HUES64 (cell line): ENCODE measurements at regions not wholly inside any gene's neighbourhood (a gene's known extent, or its start where the extent isn't known, plus 50 kb on each side); places are given as distances from the start of the nearest gene placed in this dataset.

Experiments used
- H3K27ac ChIP-seq: 2 replicates; pipeline ENCODE4 v1.7.0; 2013; ENCODE audit warnings: low read depth, low read length, inconsistent platforms
- H3K27me3 ChIP-seq: 2 replicates; pipeline ENCODE4 v1.6.1; 2013; ENCODE audit warnings: mild to moderate bottlenecking, low read length; ENCODE audit not compliant: insufficient read depth
- H3K36me3 ChIP-seq: 2 replicates; pipeline ENCODE4 v1.6.1; 2013; ENCODE audit warnings: mild to moderate bottlenecking, low read length; ENCODE audit not compliant: insufficient read depth
- H3K4me1 ChIP-seq: 2 replicates; pipeline ENCODE4 v1.6.1; 2013; ENCODE audit warnings: mild to moderate bottlenecking, low read length, moderate library complexity; ENCODE audit not compliant: insufficient read depth
- H3K4me3 ChIP-seq: 2 replicates; pipeline ENCODE4 v1.5.1; 2013; ENCODE audit warnings: mild to moderate bottlenecking, low read length, moderate library complexity
- H3K9ac ChIP-seq: 2 replicates; pipeline ENCODE4 v1.6.1; 2013; ENCODE audit warnings: mild to moderate bottlenecking, low read depth, low read length
- H3K9me3 ChIP-seq: 2 replicates; pipeline ENCODE4 v1.6.1; 2013; ENCODE audit warnings: low read depth, low read length; ENCODE audit not compliant: insufficient read depth
- WGBS: fragments of 150-250, 120-280 bp; methylation state at CpG from one replicate; pipeline ENCODE4 v1.1.7; 2013; ENCODE audit warnings: missing lambda C conversion rate; 5-methylcytosine and 5-hydroxymethylcytosine counted together

GRCh38 chr10:107424628-107425027, 260.1 kb upstream of the SORCS1 start:
- H3K4me1 ChIP-seq, result no peaks in the 10 kb centered on the region
- no peak overlapping the region for H3K27ac ChIP-seq
- H3K9ac ChIP-seq, result no peak overlapping the region
- no peaks in the 10 kb centered on the region for H3K36me3 ChIP-seq
- WGBS, result 95% methylated on average over 5 of the region's 5 CpGs
- no peak overlapping the region for H3K4me3 ChIP-seq
- no peaks in the 10 kb centered on the region for H3K9me3 ChIP-seq
- H3K27me3 ChIP-seq, result no peaks in the 10 kb centered on the region

- H3K9ac ChIP-seq, result no peak overlapping the region
- no peak overlapping the region for H3K4me3 ChIP-seq
- no peaks in the 10 kb centered on the region for H3K4me1 ChIP-seq
- no peaks in the 10 kb centered on the region for H3K9me3 ChIP-seq
- no peaks in the 10 kb centered on the region for H3K27me3 ChIP-seq
- no peak overlapping the region for H3K27ac ChIP-seq
- no peaks in the 10 kb centered on the region for H3K36me3 ChIP-seq
- 90% methylated on average over 3 of the region's 3 CpGs for WGBS
Measured at GRCh38 chr10:107423903-107424302, 259.4 kb upstream of the SORCS1 start.

DNA sequence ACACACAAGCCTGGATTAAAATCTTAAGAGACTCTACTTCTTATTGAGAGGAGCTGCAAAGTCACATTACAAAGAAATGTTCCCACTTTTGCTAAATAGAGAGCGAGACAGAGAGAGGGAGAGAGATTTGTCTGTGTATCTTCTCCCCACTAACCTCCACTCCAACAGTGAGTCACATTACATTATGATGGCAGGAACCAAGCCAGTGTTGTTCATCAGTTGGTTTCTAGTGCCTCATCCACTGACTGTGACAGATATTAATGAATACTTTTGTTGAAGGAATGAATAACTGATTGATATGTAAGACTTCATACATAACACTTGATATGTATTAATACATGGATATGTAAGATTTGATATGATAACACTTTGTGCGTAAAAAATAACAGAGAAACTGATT, 258.2 kb upstream of the SORCS1 start:
- H3K27me3 ChIP-seq, result no peaks in the 10 kb centered on the region

GRCh38 chr10:107420196-107420595, 255.7 kb upstream of the SORCS1 start:
- Histone ChIP-seq H3K4me3 (no peak overlapping the region), H3K36me3 (no peaks in the 10 kb centered on the region), H3K27me3 (no peaks in the 10 kb centered on the region), H3K9me3 (no peaks in the 10 kb centered on the region), H3K27ac (no peak overlapping the region), H3K9ac (no peak overlapping the region), H3K4me1 (no peaks in the 10 kb centered on the region)
- 98% methylated on average over 3 of the region's 3 CpGs for WGBS

More for the DNA sequence above, 258.2 kb upstream of the SORCS1 start:
- no peaks in the 10 kb centered on the region for H3K9me3 ChIP-seq
- H3K36me3 ChIP-seq, result no peaks in the 10 kb centered on the region
- 100% methylated on average over 1 of the region's 2 CpGs for WGBS
- no peak overlapping the region for H3K9ac ChIP-seq
- no peaks in the 10 kb centered on the region for H3K4me1 ChIP-seq
- no peak overlapping the region for H3K4me3 ChIP-seq
- no peak overlapping the region for H3K27ac ChIP-seq

DNA sequence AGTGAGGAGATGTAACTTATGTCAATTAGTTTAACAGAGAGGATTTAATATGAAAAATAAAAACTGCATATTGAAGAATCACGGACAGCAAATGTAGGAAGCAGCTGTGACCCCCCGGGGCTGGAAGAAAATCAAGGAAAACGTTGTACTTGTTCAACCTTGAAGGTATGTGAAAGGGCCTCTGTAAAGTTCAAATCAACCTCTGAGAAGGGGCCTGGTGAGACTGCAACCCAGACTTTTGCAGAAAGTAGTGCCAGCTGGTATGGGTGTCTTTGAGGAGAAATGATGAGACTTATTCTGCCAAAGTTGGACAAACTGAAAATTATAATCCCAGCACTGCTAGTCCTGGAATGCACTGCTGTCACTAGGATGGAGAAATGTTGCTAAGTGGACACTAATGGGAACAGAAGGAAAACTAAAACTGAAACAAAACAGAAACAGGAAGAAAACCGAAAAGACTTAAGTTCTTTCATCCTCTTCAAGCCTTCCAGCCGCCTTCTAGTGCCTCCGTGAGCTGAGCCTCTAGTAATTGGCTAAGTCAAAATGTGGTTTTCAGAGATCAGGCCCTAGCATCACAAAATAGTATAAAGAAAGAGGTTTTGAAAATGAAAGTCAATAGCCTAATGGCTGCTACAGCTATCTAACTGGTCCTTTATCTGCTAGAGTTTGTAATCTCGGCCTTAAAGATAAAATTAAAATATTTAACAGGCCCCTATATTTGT, 253.7 kb upstream of the SORCS1 start:
- H3K27me3 ChIP-seq, result no peaks in the 10 kb centered on the region
- 87% methylated on average over 6 of the region's 7 CpGs for WGBS
- no peak overlapping the region for H3K4me3 ChIP-seq
- H3K27ac ChIP-seq, result no peak overlapping the region
- H3K9me3 ChIP-seq, result no peaks in the 10 kb centered on the region
- no peaks in the 10 kb centered on the region for H3K4me1 ChIP-seq
- H3K9ac ChIP-seq, result no peak overlapping the region
- H3K36me3 ChIP-seq, result no peaks in the 10 kb centered on the region

GRCh38 chr10:107417446-107417845, 252.9 kb upstream of the SORCS1 start:
- H3K36me3 ChIP-seq, result no peaks in the 10 kb centered on the region
- H3K4me1 ChIP-seq, result no peaks in the 10 kb centered on the region
- H3K27me3 ChIP-seq, result no peaks in the 10 kb centered on the region
- no peak overlapping the region for H3K9ac ChIP-seq
- H3K9me3 ChIP-seq, result no peaks in the 10 kb centered on the region
- WGBS, result 96% methylated on average over 1 of the region's 2 CpGs
- no peak overlapping the region for H3K27ac ChIP-seq
- H3K4me3 ChIP-seq, result no peak overlapping the region

- no peak overlapping the region for H3K27ac ChIP-seq
- H3K36me3 ChIP-seq, result no peaks in the 10 kb centered on the region
- H3K9me3 ChIP-seq, result no peaks in the 10 kb centered on the region
- no peak overlapping the region for H3K4me3 ChIP-seq
- WGBS, result 92% methylated on average over 2 of the region's 2 CpGs
- no peaks in the 10 kb centered on the region for H3K4me1 ChIP-seq
- no peak overlapping the region for H3K9ac ChIP-seq
- H3K27me3 ChIP-seq, result no peaks in the 10 kb centered on the region
Measured at GRCh38 chr10:107415446-107415845, 250.9 kb upstream of the SORCS1 start.

- WGBS, result no CpG with 5 or more reads among the region's 1 CpG
- Histone ChIP-seq H3K9ac (no peak overlapping the region), H3K4me1 (no peaks in the 10 kb centered on the region), H3K27ac (no peak overlapping the region), H3K36me3 (no peaks in the 10 kb centered on the region), H3K27me3 (no peaks in the 10 kb centered on the region), H3K9me3 (no peaks in the 10 kb centered on the region), H3K4me3 (no peak overlapping the region)
Measured at GRCh38 chr10:107413971-107414370, 249.5 kb upstream of the SORCS1 start.

DNA sequence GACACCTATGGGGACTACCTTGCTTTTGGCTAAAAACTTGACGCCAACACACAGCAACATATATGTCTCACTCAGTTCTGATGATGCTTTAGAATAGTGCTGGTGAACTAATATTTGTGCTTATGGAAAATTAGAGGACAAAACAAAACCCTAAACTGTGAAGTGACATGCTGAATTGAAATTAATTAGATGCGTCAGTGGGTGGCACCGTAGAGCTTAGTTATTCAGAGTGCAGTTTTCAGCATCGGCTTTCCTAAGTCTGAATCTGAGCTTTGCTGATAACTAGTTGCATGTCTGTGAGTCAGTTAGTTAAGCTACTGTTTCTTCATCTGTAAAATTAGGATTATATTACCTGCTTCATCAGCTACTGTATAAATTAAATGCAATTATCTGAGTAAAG, 245.0 kb upstream of the SORCS1 start:
- 70% methylated on average over 3 of the region's 4 CpGs for WGBS
- Histone ChIP-seq H3K36me3 (no peaks in the 10 kb centered on the region), H3K9ac (no peak overlapping the region), H3K27me3 (no peaks in the 10 kb centered on the region), H3K4me3 (no peak overlapping the region), H3K9me3 (no peaks in the 10 kb centered on the region), H3K4me1 (no peaks in the 10 kb centered on the region), H3K27ac (no peak overlapping the region)

DNA sequence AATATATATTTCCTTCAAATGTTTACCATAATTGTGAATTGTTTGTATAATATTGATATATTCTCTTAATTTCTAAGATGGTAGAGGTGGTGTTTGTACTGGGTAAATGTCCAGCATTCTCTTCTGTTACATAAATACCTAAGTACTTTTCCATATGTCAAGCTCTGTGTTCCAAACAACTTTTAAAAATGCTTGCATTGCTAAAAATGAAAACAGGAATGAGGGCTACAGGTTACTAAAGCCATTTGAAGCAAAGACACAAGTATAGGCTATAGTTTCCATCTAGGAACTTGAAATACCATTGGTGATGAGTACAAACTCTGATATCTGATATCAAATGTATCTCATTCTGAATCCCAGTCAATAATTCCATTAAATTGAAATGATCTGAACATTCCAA, 233.6 kb upstream of the SORCS1 start:
- H3K27me3 ChIP-seq, result no peaks in the 10 kb centered on the region
- H3K4me1 ChIP-seq, result no peaks in the 10 kb centered on the region
- H3K9ac ChIP-seq, result no peak overlapping the region

DNA sequence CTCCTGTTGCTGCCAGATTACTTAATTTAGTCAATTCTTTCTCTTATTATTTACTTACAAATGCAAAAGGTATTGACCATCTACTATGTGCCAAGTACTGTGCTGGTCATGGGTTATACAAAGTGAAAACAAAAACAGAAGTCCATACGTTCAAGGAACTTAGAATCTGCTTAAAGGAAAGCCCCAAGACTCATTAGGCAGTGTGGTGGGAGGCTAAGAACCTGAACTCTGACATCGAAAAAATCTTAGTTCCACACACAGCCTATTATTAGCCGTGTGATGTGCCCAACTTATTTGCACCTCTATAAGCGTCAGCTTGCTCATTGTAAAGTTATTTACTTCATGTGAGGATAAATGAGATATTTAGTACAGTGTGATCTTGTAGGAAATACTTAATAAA, 227.4 kb upstream of the SORCS1 start:
- WGBS, result 92% methylated on average over 3 of the region's 4 CpGs
- H3K4me1 ChIP-seq, result peaks cover 7% of the 10 kb centered on the region
- no peak overlapping the region for H3K27ac ChIP-seq
- no peak overlapping the region for H3K4me3 ChIP-seq
- no peaks in the 10 kb centered on the region for H3K9me3 ChIP-seq
- no peaks in the 10 kb centered on the region for H3K36me3 ChIP-seq
- no peak overlapping the region for H3K9ac ChIP-seq
- H3K27me3 ChIP-seq, result no peaks in the 10 kb centered on the region

More for the DNA sequence above, 233.6 kb upstream of the SORCS1 start:
- Histone ChIP-seq H3K36me3 (no peaks in the 10 kb centered on the region), H3K4me3 (no peak overlapping the region), H3K27ac (no peak overlapping the region), H3K9me3 (no peaks in the 10 kb centered on the region)

DNA sequence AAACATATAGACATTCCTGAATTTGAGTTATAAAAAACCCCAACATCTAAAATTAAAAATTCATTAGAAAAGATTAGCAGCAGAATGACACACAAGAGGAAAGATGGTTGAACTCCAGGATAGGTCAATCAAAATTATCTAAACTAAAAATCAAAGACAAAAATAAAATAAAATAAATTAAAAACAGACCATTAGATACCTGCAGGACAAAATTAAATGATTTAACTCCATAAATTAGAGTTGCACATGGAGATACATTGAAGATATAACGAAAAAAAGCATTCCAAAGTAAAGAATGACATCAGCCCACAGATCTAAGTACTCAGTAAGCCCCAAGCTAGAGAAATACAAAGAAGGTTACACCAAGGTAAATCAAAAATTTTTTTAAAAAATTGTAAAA, 226.1 kb upstream of the SORCS1 start:
- 100% methylated on average over 1 of the region's 1 CpG for WGBS
- peaks cover 7% of the 10 kb centered on the region for H3K4me1 ChIP-seq
- H3K27me3 ChIP-seq, result no peaks in the 10 kb centered on the region
- no peak overlapping the region for H3K27ac ChIP-seq
- H3K9me3 ChIP-seq, result no peaks in the 10 kb centered on the region
- no peak overlapping the region for H3K4me3 ChIP-seq
- H3K9ac ChIP-seq, result no peak overlapping the region
- H3K36me3 ChIP-seq, result no peaks in the 10 kb centered on the region
